ENCODE measurements at regions not wholly inside any gene's neighbourhood (a gene's known extent, or its start where the extent isn't known, plus 50 kb on each side); places are given as distances from the start of the nearest gene placed in this dataset.

GRCh38 chr11:27211370-27212127, 151.5 kb downstream of the CCDC34 start:
- intact Hi-C loops (cut with DNase I), result no loop called here
- Histone ChIP-seq H3K27me3 (ENCODE audit: insufficient read depth in 3 of 3, low read length in 2 of 3) (no peaks in the 10 kb centered on the region), H3K9me3 (no peaks in the 10 kb centered on the region), H3K27ac (no peak overlapping the region), H3K36me3 (ENCODE audit: insufficient read depth in 1 of 2, low read depth in 1 of 2) (no peaks in the 10 kb centered on the region), H3K4me1 (peaks cover 35% of the 10 kb centered on the region), H3K4me3 (no peak overlapping the region)
- DNase-seq (no peak), ATAC-seq (no peak)
- 88 to 92% (median 91%) methylated on average over 8 of the region's 8 CpGs for WGBS, 3 donors
- TF ChIP-seq CTCF (IDR thresholded peaks at IDR 0.05), result peak; percentile 35

- no peak for ATAC-seq
- peaks cover 27% of the 10 kb centered on the region for H3K4me1 ChIP-seq
- no peaks in the 10 kb centered on the region for H3K27me3 ChIP-seq (ENCODE audit: insufficient read depth in 3 of 3, low read length in 2 of 3)
- WGBS, 3 donors, result 75 to 83% (median 77%) methylated on average over 5 of the region's 5 CpGs
- no peaks in the 10 kb centered on the region for H3K36me3 ChIP-seq (ENCODE audit: insufficient read depth in 1 of 2, low read depth in 1 of 2)
- H3K4me3 ChIP-seq, result no peak overlapping the region
- no peak for TF ChIP-seq CTCF (IDR thresholded peaks at IDR 0.05)
- intact Hi-C loops (cut with DNase I), result no loop called here
- H3K9me3 ChIP-seq, result no peaks in the 10 kb centered on the region
- H3K27ac ChIP-seq, result no peak overlapping the region
- DNase-seq, result no peak
Observed at GRCh38 chr11:27210531-27210930, 152.5 kb downstream of the CCDC34 start.

DNA sequence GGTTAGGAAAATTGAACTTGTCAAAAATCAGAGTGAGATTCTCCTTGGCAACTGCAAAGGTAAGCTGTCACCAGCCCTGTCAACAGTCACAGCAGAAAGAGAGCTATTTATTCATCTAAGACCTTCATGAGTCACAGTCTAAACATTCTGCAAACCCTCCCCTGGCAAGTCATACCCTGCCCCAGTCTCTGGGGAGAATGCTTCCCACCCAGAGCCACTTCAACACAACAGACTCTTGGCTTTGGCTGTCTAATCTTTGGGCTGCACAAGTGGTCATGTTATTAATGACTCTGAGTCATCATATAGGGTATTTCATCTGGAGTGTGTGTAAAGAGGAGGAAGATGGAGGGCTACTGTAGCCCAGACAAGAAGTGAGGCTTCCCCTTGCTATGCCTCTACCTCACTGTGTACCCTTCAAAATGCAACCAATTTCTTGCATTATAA, 153.4 kb downstream of the CCDC34 start:
- H3K27ac ChIP-seq, result peak overlapping the region; percentile 72
- ATAC-seq, result peak; percentile 77 to 88 (median 82)
- no peak for TF ChIP-seq CTCF (IDR thresholded peaks at IDR 0.05)
- DNase-seq, result peak; percentile 42 to 50
- no peaks in the 10 kb centered on the region for H3K9me3 ChIP-seq
- intact Hi-C loops (cut with DNase I), result no loop called here
- no peak overlapping the region for H3K4me3 ChIP-seq
- peaks cover 18% of the 10 kb centered on the region for H3K4me1 ChIP-seq
- no peaks in the 10 kb centered on the region for H3K27me3 ChIP-seq (ENCODE audit: insufficient read depth in 3 of 3, low read length in 2 of 3)
- no peaks in the 10 kb centered on the region for H3K36me3 ChIP-seq (ENCODE audit: insufficient read depth in 1 of 2, low read depth in 1 of 2)

DNA sequence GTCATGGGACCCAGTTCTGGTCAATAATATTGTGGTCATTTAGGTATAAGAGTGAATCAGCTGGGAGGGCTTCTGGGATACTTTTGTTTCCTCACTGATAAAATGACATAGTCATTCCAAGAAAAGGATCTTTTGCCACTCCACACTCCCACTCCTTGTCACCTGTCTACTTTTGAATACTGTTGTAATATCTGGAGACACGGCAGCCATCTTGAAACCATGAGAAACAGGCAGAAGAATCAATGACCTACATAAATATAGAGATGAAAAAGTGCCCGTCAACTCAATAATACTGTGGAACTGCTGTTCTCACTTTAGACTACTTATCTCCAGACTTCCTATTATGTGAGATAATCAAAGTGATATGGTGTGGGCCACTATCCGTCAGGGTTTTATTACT, 154.2 kb downstream of the CCDC34 start:
- Histone ChIP-seq H3K27me3 (ENCODE audit: insufficient read depth in 3 of 3, low read length in 2 of 3) (no peaks in the 10 kb centered on the region), H3K4me3 (no peak overlapping the region), H3K27ac (peak overlapping the region; percentile 72), H3K9me3 (no peaks in the 10 kb centered on the region), H3K4me1 (peaks cover 18% of the 10 kb centered on the region), H3K36me3 (ENCODE audit: insufficient read depth in 1 of 2, low read depth in 1 of 2) (no peaks in the 10 kb centered on the region)
- DNase-seq, result no peak
- WGBS, 3 donors, result 94 to 98% (median 95%) methylated on average over 3 of the region's 3 CpGs
- intact Hi-C loops (cut with DNase I), result no loop called here
- TF ChIP-seq CTCF (IDR thresholded peaks at IDR 0.05), result no peak
- ATAC-seq, result no peak
